ENCODE measurements at regions not wholly inside any gene's neighbourhood (a gene's known extent, or its start where the extent isn't known, plus 50 kb on each side); places are given as distances from the start of the nearest gene placed in this dataset.
A peak's percentile ranks its signal among the peaks of the same experiment; 100 is the strongest.

- peak; percentile 55 to 77 for DNase-seq (ENCODE audit: low read depth in 1 of 2, low spot score in 1 of 2)
- Histone ChIP-seq H3K9me3 (ENCODE audit: low read depth) (no peaks in the 10 kb centered on the region), H3K4me1 (ENCODE audit: low read depth) (peaks cover 13% of the 10 kb centered on the region), H3K36me3 (no peaks in the 10 kb centered on the region), H3K4me3 (no peak overlapping the region), H3K27me3 (no peaks in the 10 kb centered on the region), H3K27ac (peak overlapping the region; percentile 52)
- TF ChIP-seq CTCF (IDR thresholded peaks at IDR 0.05; ENCODE audit: low read depth, low read length): peak; percentile 66
Observed at GRCh38 chr4:166594326-166594946, 639.9 kb downstream of the SPOCK3 start.

- H3K27ac ChIP-seq: no peak overlapping the region
- no peak overlapping the region for H3K4me3 ChIP-seq
- peaks cover under 1% of the 10 kb centered on the region for H3K4me1 ChIP-seq (ENCODE audit: low read depth)
- no peak for TF ChIP-seq CTCF (IDR thresholded peaks at IDR 0.05; ENCODE audit: low read depth, low read length)
- no peaks in the 10 kb centered on the region for H3K27me3 ChIP-seq
- no peaks in the 10 kb centered on the region for H3K36me3 ChIP-seq
- no peak for DNase-seq (ENCODE audit: low read depth in 1 of 2, low spot score in 1 of 2)
- no peaks in the 10 kb centered on the region for H3K9me3 ChIP-seq (ENCODE audit: low read depth)
Observed at GRCh38 chr4:166600264-166600663, 634.0 kb downstream of the SPOCK3 start.

- no peaks in the 10 kb centered on the region for H3K36me3 ChIP-seq
- no peak for TF ChIP-seq CTCF (IDR thresholded peaks at IDR 0.05; ENCODE audit: low read depth, low read length)
- H3K4me1 ChIP-seq (ENCODE audit: low read depth): no peaks in the 10 kb centered on the region
- no peak overlapping the region for H3K4me3 ChIP-seq
- H3K9me3 ChIP-seq (ENCODE audit: low read depth): no peaks in the 10 kb centered on the region
- no peak for DNase-seq (ENCODE audit: low read depth in 1 of 2, low spot score in 1 of 2)
- H3K27me3 ChIP-seq: no peaks in the 10 kb centered on the region
- H3K27ac ChIP-seq: no peak overlapping the region
Observed at GRCh38 chr4:166602068-166602467, 632.2 kb downstream of the SPOCK3 start.

GRCh38 chr4:166622425-166622977 is 611.8 kb downstream of the SPOCK3 start:
- no peak for DNase-seq (ENCODE audit: low read depth in 1 of 2, low spot score in 1 of 2)
- H3K27me3 ChIP-seq: no peaks in the 10 kb centered on the region

GRCh38 chr4:166625018-166625637 is 609.2 kb downstream of the SPOCK3 start:
- Histone ChIP-seq H3K36me3 (no peaks in the 10 kb centered on the region), H3K9me3 (ENCODE audit: low read depth) (no peaks in the 10 kb centered on the region), H3K4me1 (ENCODE audit: low read depth) (no peaks in the 10 kb centered on the region), H3K27me3 (no peaks in the 10 kb centered on the region), H3K27ac (no peak overlapping the region), H3K4me3 (no peak overlapping the region)
- no peak for TF ChIP-seq CTCF (IDR thresholded peaks at IDR 0.05; ENCODE audit: low read depth, low read length)
- DNase-seq (ENCODE audit: low read depth in 1 of 2, low spot score in 1 of 2): no peak

More at GRCh38 chr4:166622425-166622977, 611.8 kb downstream of the SPOCK3 start:
- no peaks in the 10 kb centered on the region for H3K9me3 ChIP-seq (ENCODE audit: low read depth)
- no peaks in the 10 kb centered on the region for H3K4me1 ChIP-seq (ENCODE audit: low read depth)
- no peak for TF ChIP-seq CTCF (IDR thresholded peaks at IDR 0.05; ENCODE audit: low read depth, low read length)
- H3K4me3 ChIP-seq: no peak overlapping the region
- no peak overlapping the region for H3K27ac ChIP-seq
- no peaks in the 10 kb centered on the region for H3K36me3 ChIP-seq

Data from cardiac muscle cell (in vitro differentiated cells and primary cell).